ENCODE measurements at regions not wholly inside any gene's neighbourhood (a gene's known extent, or its start where the extent isn't known, plus 50 kb on each side); places are given as distances from the start of the nearest gene placed in this dataset.

- H3K4me3 ChIP-seq (ENCODE audit: low read length), result no peak overlapping the region
- no peaks in the 10 kb centered on the region for H4K20me1 ChIP-seq (ENCODE audit: control insufficient read depth, insufficient read depth, low read depth, low read length)
- H3K9me3 ChIP-seq (ENCODE audit: control insufficient read depth, insufficient read depth, low read length), result no peaks in the 10 kb centered on the region
- H3K79me2 ChIP-seq (ENCODE audit: control insufficient read depth, low read length), result no peaks in the 10 kb centered on the region
- H3F3A ChIP-seq (ENCODE audit: control insufficient read depth, insufficient read depth), result no peaks in the 10 kb centered on the region
- no peaks in the 10 kb centered on the region for H3K36me3 ChIP-seq (ENCODE audit: control insufficient read depth, low read length)
- TF ChIP-seq EZH2phosphoT487 (IDR thresholded peaks at IDR 0.05; ENCODE audit: borderline replicate concordance, low read length), result no peak
- no peak for TF ChIP-seq CTCF (IDR thresholded peaks at IDR 0.05; ENCODE audit: low read depth, low read length, poor library complexity, severe bottlenecking)
- no peak overlapping the region for H3K4me2 ChIP-seq (ENCODE audit: low read length)
- peaks cover 15% of the 10 kb centered on the region for H3K4me1 ChIP-seq (ENCODE audit: control insufficient read depth, low read length)
- no peaks in the 10 kb centered on the region for H3K9me2 ChIP-seq (replicated peaks; ENCODE audit: control insufficient read depth, low read length)
- no peak overlapping the region for H3K27ac ChIP-seq (ENCODE audit: low read depth, low read length)
- H3K27me3 ChIP-seq (ENCODE audit: control insufficient read depth, low read length), result no peaks in the 10 kb centered on the region
Observed at GRCh38 chr10:124338276-124338925, 80.3 kb downstream of the OAT start.

- H3K4me2 ChIP-seq (ENCODE audit: low read length), result no peak overlapping the region
- H3K9me2 ChIP-seq (replicated peaks; ENCODE audit: control insufficient read depth, low read length), result no peaks in the 10 kb centered on the region
- H3K27ac ChIP-seq (ENCODE audit: low read depth, low read length), result no peak overlapping the region
- no peaks in the 10 kb centered on the region for H3K9me3 ChIP-seq (ENCODE audit: control insufficient read depth, insufficient read depth, low read length)
- H3K4me1 ChIP-seq (ENCODE audit: control insufficient read depth, low read length), result peaks cover 11% of the 10 kb centered on the region
- no peak overlapping the region for H3K4me3 ChIP-seq (ENCODE audit: low read length)
- TF ChIP-seq CTCF (IDR thresholded peaks at IDR 0.05; ENCODE audit: low read depth, low read length, poor library complexity, severe bottlenecking), result no peak
- TF ChIP-seq EZH2phosphoT487 (IDR thresholded peaks at IDR 0.05; ENCODE audit: borderline replicate concordance, low read length), result no peak
- no peaks in the 10 kb centered on the region for H3K36me3 ChIP-seq (ENCODE audit: control insufficient read depth, low read length)
- no peaks in the 10 kb centered on the region; the same call in 1 of the 2 replicates for H3K27me3 ChIP-seq (ENCODE audit: control insufficient read depth, low read length)
- no peaks in the 10 kb centered on the region for H4K20me1 ChIP-seq (ENCODE audit: control insufficient read depth, insufficient read depth, low read depth, low read length)
- H3K79me2 ChIP-seq (ENCODE audit: control insufficient read depth, low read length), result no peaks in the 10 kb centered on the region
- H3F3A ChIP-seq (ENCODE audit: control insufficient read depth, insufficient read depth), result no peaks in the 10 kb centered on the region
Observed at GRCh38 chr10:124336186-124336585, 82.5 kb downstream of the OAT start.

GRCh38 chr10:124333931-124334330 is 84.8 kb downstream of the OAT start:
- H3K27ac ChIP-seq (ENCODE audit: low read depth, low read length), result no peak overlapping the region
- H3K4me3 ChIP-seq (ENCODE audit: low read length), result no peak overlapping the region
- TF ChIP-seq EZH2phosphoT487 (IDR thresholded peaks at IDR 0.05; ENCODE audit: borderline replicate concordance, low read length) (no peak), CTCF (IDR thresholded peaks at IDR 0.05; ENCODE audit: low read depth, low read length, poor library complexity, severe bottlenecking) (no peak)
- H3K27me3 ChIP-seq (ENCODE audit: control insufficient read depth, low read length), result no peaks in the 10 kb centered on the region; the same call in 1 of the 2 replicates
- H3K4me1 ChIP-seq (ENCODE audit: control insufficient read depth, low read length), result no peaks in the 10 kb centered on the region
- no peaks in the 10 kb centered on the region for H3K9me3 ChIP-seq (ENCODE audit: control insufficient read depth, insufficient read depth, low read length)
- H3K79me2 ChIP-seq (ENCODE audit: control insufficient read depth, low read length), result no peaks in the 10 kb centered on the region
- H3F3A ChIP-seq (ENCODE audit: control insufficient read depth, insufficient read depth), result no peaks in the 10 kb centered on the region
- H3K9me2 ChIP-seq (replicated peaks; ENCODE audit: control insufficient read depth, low read length), result no peaks in the 10 kb centered on the region
- H3K36me3 ChIP-seq (ENCODE audit: control insufficient read depth, low read length), result no peaks in the 10 kb centered on the region
- H3K4me2 ChIP-seq (ENCODE audit: low read length), result no peak overlapping the region
- H4K20me1 ChIP-seq (ENCODE audit: control insufficient read depth, insufficient read depth, low read depth, low read length), result no peaks in the 10 kb centered on the region
